ENCODE measurements at regions not wholly inside any gene's neighbourhood (a gene's known extent, or its start where the extent isn't known, plus 50 kb on each side); places are given as distances from the start of the nearest gene placed in this dataset.

- H3K27ac ChIP-seq (ENCODE audit: low read depth, low read length), result no peak overlapping the region
- no peak for TF ChIP-seq EGR1 (IDR thresholded peaks at IDR 0.05; ENCODE audit: borderline replicate concordance, low read depth, low read length)
- no peak for TF ChIP-seq YY1 (IDR thresholded peaks at IDR 0.05; ENCODE audit: low read depth, low read length)
- TF ChIP-seq SP1 (IDR thresholded peaks at IDR 0.05; ENCODE audit: low read depth, low read length), result no peak
- no peak for TF ChIP-seq FOSL1 (IDR thresholded peaks at IDR 0.05; ENCODE audit: insufficient read depth, low read depth, low read length)
- no peak for TF ChIP-seq JUND (IDR thresholded peaks at IDR 0.05; ENCODE audit: low read length)
- TF ChIP-seq PHF8 (conservative IDR thresholded peaks at IDR 0.05; ENCODE audit: low read depth, low read length), result no peak
- TF ChIP-seq SIN3A (conservative IDR thresholded peaks at IDR 0.05 in 1 of 2, IDR thresholded peaks at IDR 0.05 in 1 of 2; ENCODE audit: low read depth in 1 of 2, low read length in 2 of 2), result no peak
- TF ChIP-seq RXRA (IDR thresholded peaks at IDR 0.05; ENCODE audit: insufficient read depth, low read depth, low read length), result no peak
- no peak for TF ChIP-seq RBBP5 (IDR thresholded peaks at IDR 0.05; ENCODE audit: borderline replicate concordance, low read depth, low read length)
- no peak for TF ChIP-seq KDM5A (IDR thresholded peaks at IDR 0.05; ENCODE audit: low read length)
- no peak for TF ChIP-seq CTBP2 (IDR thresholded peaks at IDR 0.05; ENCODE audit: borderline replicate concordance, insufficient read depth, insufficient read length, low read length)
- no peak for TF ChIP-seq SRF (IDR thresholded peaks at IDR 0.05; ENCODE audit: low read depth, low read length)
- TF ChIP-seq NRF1 (IDR thresholded peaks at IDR 0.05; ENCODE audit: low read depth, low read length), result no peak
- TF ChIP-seq SP4 (IDR thresholded peaks at IDR 0.05; ENCODE audit: low read length), result no peak
Observed at GRCh38 chr12:131565267-131566015, 145.4 kb upstream of the SFSWAP start.

More at GRCh38 chr12:131565267-131566015, 145.4 kb upstream of the SFSWAP start:
- Histone ChIP-seq H2AFZ (ENCODE audit: low read length) (no peak overlapping the region), H3K18ac (ENCODE audit: extremely low read depth, low read length) (no peak overlapping the region), H3K23ac (ENCODE audit: insufficient read length) (no peak overlapping the region), H3K23me2 (ENCODE audit: low read depth, low read length) (peaks cover 7% of the 10 kb centered on the region; the same call in 1 of the 2 replicates), H3K4ac (replicated peaks; ENCODE audit: insufficient read length, low read depth, low read length) (no peak overlapping the region), H3K79me2 (ENCODE audit: control insufficient read depth in 1 of 2, insufficient read depth in 2 of 2, low read length in 2 of 2) (no peaks in the 10 kb centered on the region), H4K91ac (replicated peaks; ENCODE audit: insufficient read length, low read length) (no peak overlapping the region), H3K56ac (replicated peaks; ENCODE audit: insufficient read length, low read depth, low read length) (no peak overlapping the region), H2BK15ac (ENCODE audit: low read length) (no peak overlapping the region), H2BK12ac (ENCODE audit: low read depth, low read length) (no peak overlapping the region), H3K4me3 (ENCODE audit: extremely low read depth in 1 of 4, insufficient read depth in 2 of 4, low read depth in 3 of 4, low read length in 4 of 4) (no peak overlapping the region), H3K27me3 (replicated peaks in 1 of 4; ENCODE audit: control insufficient read depth in 3 of 4, extremely low read depth in 1 of 4, insufficient read depth in 3 of 4, low read length in 3 of 4) (no peaks in the 10 kb centered on the region), H2AK5ac (ENCODE audit: low read depth, low read length) (no peak overlapping the region), H3K36me3 (ENCODE audit: control insufficient read depth in 2 of 4, insufficient read depth in 4 of 4, low read length in 3 of 4) (no peaks in the 10 kb centered on the region), H3K79me1 (ENCODE audit: low read depth, low read length) (no peaks in the 10 kb centered on the region), H3K14ac (ENCODE audit: insufficient read length) (no peak overlapping the region), H4K20me1 (replicated peaks in 1 of 2; ENCODE audit: control insufficient read depth in 1 of 2, insufficient read depth in 2 of 2, low read length in 2 of 2) (peaks cover 0 to 6% of the 10 kb centered on the region in 2 experiments), H3K4me1 (replicated peaks in 1 of 4; ENCODE audit: control insufficient read depth in 3 of 4, insufficient read depth in 4 of 4, low read length in 3 of 4) (peaks cover 0 to 3% (median 0%) of the 10 kb centered on the region in 4 experiments; a peak in 1 of 7 replicates), H3K9me3 (ENCODE audit: insufficient read depth in 2 of 2, low read depth in 1 of 2, low read length in 1 of 2) (no peaks in the 10 kb centered on the region), H4K8ac (ENCODE audit: extremely low read depth, insufficient read depth, low read length) (no peak overlapping the region), H2BK120ac (replicated peaks; ENCODE audit: low read depth, low read length) (no peak overlapping the region), H3K4me2 (ENCODE audit: insufficient read depth in 1 of 2, low read depth in 2 of 2, low read length in 2 of 2) (no peak overlapping the region), H4K5ac (ENCODE audit: insufficient read length, low read depth, low read length) (no peak overlapping the region), H3K9ac (replicated peaks in 1 of 4; ENCODE audit: extremely low read depth in 1 of 4, low read depth in 3 of 4, low read length in 3 of 4) (no peak overlapping the region), H2BK20ac (ENCODE audit: low read length) (no peak overlapping the region), H2BK5ac (ENCODE audit: low read depth, low read length) (no peak overlapping the region)
- 84% methylated on average over 25 of the region's 25 CpGs; no CpG with 5 or more reads in 1 of the 2 experiments for WGBS, 2 experiments (ENCODE audit: extremely low coverage in 1 of 2, insufficient coverage in 1 of 2, insufficient read length in 1 of 2, insufficient replicate concordance in 2 of 2, low coverage in 1 of 2, low lambda C conversion rate in 2 of 2, missing lambda C conversion rate in 1 of 2)
- POLR2A ChIA-PET (ENCODE audit: partially characterized antibody), result no interaction called here
- DNase-seq (ENCODE audit: low read depth in 1 of 2, low spot score in 2 of 2) (no peak), FAIRE-seq (no peak)
- CTCF ChIA-PET (ENCODE audit: partially characterized antibody), result interaction anchor here (1.1 to 1.2 kb wide), 2 partner anchors 29 to 113 kb away, joined by 3 read pairs; no protein-coding TSS in a partner anchor

All from H1 (cell line).